SU-DHL-6 (cell line): ENCODE measurements at regions not wholly inside any gene's neighbourhood (a gene's known extent, or its start where the extent isn't known, plus 50 kb on each side); places are given as distances from the start of the nearest gene placed in this dataset.

ENCODE experiments used
- CTCF ChIP-seq: fragments of 200-600 bp; sonication (generic); IDR thresholded peaks from one replicate; pipeline ENCODE4 v1.5.1; 2017; ENCODE audit warnings: antibody characterized with exemption, mild to moderate bottlenecking, low read length, moderate library complexity; ENCODE audit not compliant: insufficient read depth, poor library complexity, severe bottlenecking
- EZH2phosphoT487 ChIP-seq: fragments of 200-600 bp; sonication (generic), shearing (Covaris generic); conservative IDR thresholded peaks from 2 replicates; pipeline ENCODE4 v1.6.1; 2018; ENCODE audit warnings: mild to moderate bottlenecking, antibody characterized with exemption, low read length, moderate library complexity, mixed read lengths

GRCh38 chr14:100424504-100425428 lies 101.6 kb downstream of the SLC25A47 start:
- TF ChIP-seq CTCF (no peak), EZH2phosphoT487 (no peak)
